ENCODE measurements at regions not wholly inside any gene's neighbourhood (a gene's known extent, or its start where the extent isn't known, plus 50 kb on each side); places are given as distances from the start of the nearest gene placed in this dataset.
"Not testable (repeated sequence)": the region's sequence is repeated elsewhere in the genome, so short reads cannot be mapped to it uniquely, and the experiment has no call there.

- DNase-seq (ENCODE audit: low read depth in 2 of 2): no peak
Measured at GRCh38 chr1:4215391-4215790, 315.3 kb upstream of the C1orf174 start.

GRCh38 chr1:4216231-4216630 is 316.2 kb upstream of the C1orf174 start:
- DNase-seq (ENCODE audit: low read depth in 2 of 2): no peak

GRCh38 chr1:4218619-4219018 is 318.5 kb upstream of the C1orf174 start:
- no peak for DNase-seq (ENCODE audit: low read depth in 2 of 2)

- DNase-seq (ENCODE audit: low read depth in 2 of 2): no peak
Measured at GRCh38 chr1:4219111-4219510, 319.0 kb upstream of the C1orf174 start.

GRCh38 chr1:4219826-4220225 is 319.8 kb upstream of the C1orf174 start:
- DNase-seq (ENCODE audit: low read depth in 2 of 2): no peak

GRCh38 chr1:4220362-4220761 is 320.3 kb upstream of the C1orf174 start:
- DNase-seq (ENCODE audit: low read depth in 2 of 2): no peak

GRCh38 chr1:4221107-4221506 is 321.0 kb upstream of the C1orf174 start:
- DNase-seq (ENCODE audit: low read depth in 2 of 2): no peak

- DNase-seq (ENCODE audit: low read depth in 2 of 2): no peak
Measured at GRCh38 chr1:4224684-4225467, 324.8 kb upstream of the C1orf174 start.

GRCh38 chr1:4227986-4228385 is 327.9 kb upstream of the C1orf174 start:
- DNase-seq (ENCODE audit: low read depth in 2 of 2): no peak

GRCh38 chr1:4253935-4254334 is 353.9 kb upstream of the C1orf174 start:
- no peak for DNase-seq (ENCODE audit: low read depth in 2 of 2)

GRCh38 chr1:4256351-4256750 is 356.3 kb upstream of the C1orf174 start:
- no peak for DNase-seq (ENCODE audit: low read depth in 2 of 2)

- DNase-seq (ENCODE audit: low read depth in 2 of 2): not testable (repeated sequence)
Measured at GRCh38 chr1:4258146-4258777, 358.2 kb upstream of the C1orf174 start.

GRCh38 chr1:4261327-4261726 is 361.3 kb upstream of the C1orf174 start:
- DNase-seq (ENCODE audit: low read depth in 2 of 2): no peak

- no peak for DNase-seq (ENCODE audit: low read depth in 2 of 2)
Measured at GRCh38 chr1:4262665-4263064, 362.6 kb upstream of the C1orf174 start.

- DNase-seq (ENCODE audit: low read depth in 2 of 2): no peak
Measured at GRCh38 chr1:4263699-4264098, 363.6 kb upstream of the C1orf174 start.

- DNase-seq (ENCODE audit: low read depth in 2 of 2): no peak
Measured at GRCh38 chr1:4265836-4266235, 365.8 kb upstream of the C1orf174 start.

- no peak for DNase-seq (ENCODE audit: low read depth in 2 of 2)
Measured at GRCh38 chr1:4267381-4268261, 367.5 kb upstream of the C1orf174 start.

GRCh38 chr1:4268262-4268888 is 368.3 kb upstream of the C1orf174 start:
- DNase-seq (ENCODE audit: low read depth in 2 of 2): no peak

GRCh38 chr1:4268889-4269284 is 368.8 kb upstream of the C1orf174 start:
- DNase-seq (ENCODE audit: low read depth in 2 of 2): no peak

GRCh38 chr1:4269330-4269729 is 369.3 kb upstream of the C1orf174 start:
- DNase-seq (ENCODE audit: low read depth in 2 of 2): no peak

GRCh38 chr1:4269952-4270570 is 370.0 kb upstream of the C1orf174 start:
- DNase-seq (ENCODE audit: low read depth in 2 of 2): no peak

Measured in lung microvascular endothelial cell (primary cell).